ENCODE measurements at regions not wholly inside any gene's neighbourhood (a gene's known extent, or its start where the extent isn't known, plus 50 kb on each side); places are given as distances from the start of the nearest gene placed in this dataset.

- H3K4me3 Mint-ChIP-seq, result no peak overlapping the region
- H3K27me3 Mint-ChIP-seq, result peaks cover 29% of the 10 kb centered on the region
- peaks cover 9% of the 10 kb centered on the region for H3K4me1 Mint-ChIP-seq
- H3K9me3 ChIP-seq (ENCODE audit: control extremely low read depth in 1 of 3, control insufficient read depth in 2 of 3, insufficient read depth in 1 of 3, low read length in 2 of 3), result peaks cover 2 to 26% (median 14%) of the 10 kb centered on the region in 3 donors
- no peak overlapping the region for H3K27ac ChIP-seq (ENCODE audit: low read length in 2 of 2)
- DNase-seq (no peak), ATAC-seq (ENCODE audit: low read depth) (no peak)
- H3K9ac ChIP-seq (ENCODE audit: low read length), result no peak overlapping the region
- H3K36me3 ChIP-seq (replicated peaks in 1 of 2; ENCODE audit: control extremely low read depth in 1 of 2, control insufficient read depth in 1 of 2, extremely low read depth in 1 of 2, insufficient read depth in 2 of 2, low read length in 1 of 2), result no peaks in the 10 kb centered on the region
- H3K27ac Mint-ChIP-seq, result no peak overlapping the region
- CTCF ChIA-PET, result interaction anchor here (1.2 kb wide), 1 partner anchor 194 kb away, joined by 3 read pairs; no protein-coding TSS in a partner anchor
- TF ChIP-seq CTCF (IDR thresholded peaks at IDR 0.05), result no peak
- TF ChIP-seq EZH2 (IDR thresholded peaks at IDR 0.05; ENCODE audit: borderline replicate concordance, insufficient read depth, low read depth, low read length, poor library complexity, severe bottlenecking), result no peak
- H3K27me3 ChIP-seq (replicated peaks in 1 of 4; ENCODE audit: control extremely low read depth in 1 of 4, control insufficient read depth in 3 of 4, insufficient read depth in 4 of 4, low read length in 3 of 4), result peaks cover 1 to 37% (median 21%) of the 10 kb centered on the region in 4 experiments
- no peaks in the 10 kb centered on the region for H3K79me2 ChIP-seq (ENCODE audit: control insufficient read depth, insufficient read depth, low read length)
- POLR2A ChIA-PET, result no interaction called here
- H3K4me1 ChIP-seq (ENCODE audit: control insufficient read depth in 2 of 2, insufficient read depth in 2 of 2, low read length in 2 of 2), result peaks cover 0 to 11% of the 10 kb centered on the region in 2 donors
- WGBS (ENCODE audit: insufficient coverage), result 0% methylated on average over 1 of the region's 6 CpGs
- no peak overlapping the region for H2AFZ ChIP-seq (ENCODE audit: insufficient read depth, low read depth, low read length, poor library complexity, severe bottlenecking)
- peaks cover 2% of the 10 kb centered on the region for H3K9me3 Mint-ChIP-seq (ENCODE audit: insufficient read depth)
- H3K4me2 ChIP-seq (replicated peaks; ENCODE audit: low read depth, low read length, poor library complexity, severe bottlenecking), result no peak overlapping the region
- no peaks in the 10 kb centered on the region for H4K20me1 ChIP-seq (ENCODE audit: control insufficient read depth, insufficient read depth, low read length, poor library complexity, severe bottlenecking)
- H3K4me3 ChIP-seq (ENCODE audit: control extremely low read depth in 1 of 5, extremely low read depth in 1 of 5, insufficient read depth in 1 of 5, low read depth in 2 of 5, low read length in 4 of 5), result no peak overlapping the region
- intact Hi-C loops (cut with micrococcal nuclease), result no loop called here
Observed at GRCh38 chr3:198107840-198108734, 148.1 kb downstream of the LMLN start.

GRCh38 chr3:198109883-198110282 is 149.9 kb downstream of the LMLN start:
- no peak for ATAC-seq (ENCODE audit: low read depth)
- Mint-ChIP-seq H3K27ac (no peak overlapping the region), H3K4me1 (peaks cover 13% of the 10 kb centered on the region), H3K4me3 (no peak overlapping the region), H3K9me3 (ENCODE audit: insufficient read depth) (peaks cover 5% of the 10 kb centered on the region), H3K27me3 (peaks cover 45% of the 10 kb centered on the region)
- intact Hi-C loops (cut with micrococcal nuclease), result no loop called here
- H4K20me1 ChIP-seq (ENCODE audit: control insufficient read depth, insufficient read depth, low read length, poor library complexity, severe bottlenecking), result no peaks in the 10 kb centered on the region
- H3K27me3 ChIP-seq (replicated peaks in 1 of 4; ENCODE audit: control extremely low read depth in 1 of 4, control insufficient read depth in 3 of 4, insufficient read depth in 4 of 4, low read length in 3 of 4), result peaks cover 1 to 55% (median 29%) of the 10 kb centered on the region in 4 experiments
- H3K9me3 ChIP-seq (ENCODE audit: control extremely low read depth in 1 of 3, control insufficient read depth in 2 of 3, insufficient read depth in 1 of 3, low read length in 2 of 3), result peaks cover 3 to 35% (median 14%) of the 10 kb centered on the region in 3 donors
- no CpG with 5 or more reads among the region's 5 CpGs for WGBS (ENCODE audit: insufficient coverage)
- DNase-seq, result no peak
- H3K27ac ChIP-seq (ENCODE audit: low read length in 2 of 2), result no peak overlapping the region
- no peak overlapping the region for H3K9ac ChIP-seq (ENCODE audit: low read length)
- no peaks in the 10 kb centered on the region for H3K79me2 ChIP-seq (ENCODE audit: control insufficient read depth, insufficient read depth, low read length)
- CTCF ChIA-PET, result no interaction called here
- no peak overlapping the region for H3K4me2 ChIP-seq (replicated peaks; ENCODE audit: low read depth, low read length, poor library complexity, severe bottlenecking)
- H3K36me3 ChIP-seq (replicated peaks in 1 of 2; ENCODE audit: control extremely low read depth in 1 of 2, control insufficient read depth in 1 of 2, extremely low read depth in 1 of 2, insufficient read depth in 2 of 2, low read length in 1 of 2), result no peaks in the 10 kb centered on the region
- no peak for TF ChIP-seq CTCF (IDR thresholded peaks at IDR 0.05)
- no peak for TF ChIP-seq EZH2 (IDR thresholded peaks at IDR 0.05; ENCODE audit: borderline replicate concordance, insufficient read depth, low read depth, low read length, poor library complexity, severe bottlenecking)
- no peak overlapping the region for H3K4me3 ChIP-seq (ENCODE audit: control extremely low read depth in 1 of 5, extremely low read depth in 1 of 5, insufficient read depth in 1 of 5, low read depth in 2 of 5, low read length in 4 of 5)
- peaks cover 5 to 20% of the 10 kb centered on the region in 2 donors for H3K4me1 ChIP-seq (ENCODE audit: control insufficient read depth in 2 of 2, insufficient read depth in 2 of 2, low read length in 2 of 2)
- POLR2A ChIA-PET, result no interaction called here
- no peak overlapping the region for H2AFZ ChIP-seq (ENCODE audit: insufficient read depth, low read depth, low read length, poor library complexity, severe bottlenecking)

All from B cell (primary cell).